Stimulated activated naive CD8-positive, alpha-beta T cell treated with anti-CD3 and anti-CD28 coated beads, Interleukin-15, Interleukin-2, amounts not matched to agents 100 U/mL and 50 U/mL, for 24 hours (primary cell): ENCODE measurements at regions not wholly inside any gene's neighbourhood (a gene's known extent, or its start where the extent isn't known, plus 50 kb on each side); places are given as distances from the start of the nearest gene placed in this dataset.

Source experiments
- ATAC-seq: fragments of 150-1000 bp; cut with Tn5 transposase; one replicate; pipeline ENCODE4 v1.10.0; 2021
- DNase-seq: peaks from one replicate; pipeline ENCODE4 v3.0.0; 2021

DNA sequence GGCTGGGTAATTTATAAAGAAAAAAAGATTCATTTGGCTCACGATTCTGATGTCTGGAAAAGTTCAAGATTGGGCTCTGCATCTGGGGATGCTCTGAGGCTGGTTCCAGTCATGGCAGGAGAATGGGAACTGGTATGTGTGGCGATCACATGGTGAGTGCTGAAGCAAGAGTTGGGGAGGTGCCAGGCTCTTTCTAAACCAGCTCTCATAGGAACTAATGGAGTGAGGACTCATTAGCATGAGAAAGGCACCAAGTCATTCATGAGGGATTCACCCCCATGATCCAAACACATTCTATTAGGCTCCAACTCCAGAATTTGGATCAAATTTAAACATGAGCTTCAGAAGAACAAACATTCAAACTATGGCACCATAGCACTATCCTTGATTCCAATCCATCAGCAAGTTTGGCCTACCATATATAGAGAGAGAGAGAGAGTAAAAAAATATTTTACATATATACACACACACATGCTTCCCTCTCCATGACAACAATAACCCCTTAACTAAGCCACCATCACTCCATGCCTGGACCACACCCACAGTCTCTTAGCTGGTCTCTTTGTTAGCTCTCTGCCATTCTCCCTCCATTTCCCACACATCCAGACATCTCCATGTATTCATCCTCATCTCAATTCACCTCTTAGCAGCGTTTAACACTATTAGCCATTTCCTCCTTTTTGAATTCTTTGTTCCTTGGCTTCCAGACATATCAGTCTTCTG lies 57.9 kb downstream of the NPY start:
- ATAC-seq (no peak), DNase-seq (no peak)

DNA sequence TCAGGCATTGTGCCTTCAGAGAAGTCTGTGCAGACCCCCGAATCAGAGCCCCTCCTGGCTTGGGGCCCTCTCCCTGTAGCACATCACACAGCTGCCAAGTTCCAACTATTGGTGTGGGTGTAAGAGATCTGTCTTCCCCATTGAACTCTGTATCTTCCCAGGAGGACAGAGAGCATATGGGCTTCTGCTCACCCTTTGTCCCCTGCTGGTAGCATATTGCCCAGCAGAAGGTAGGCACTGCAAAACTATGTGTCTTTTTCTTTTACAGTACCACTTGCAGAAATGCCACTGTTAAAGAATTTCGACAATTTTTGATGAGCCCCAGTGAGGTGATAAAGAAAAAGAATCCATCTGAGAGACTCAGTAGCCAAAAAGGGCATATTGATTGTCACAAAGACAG lies 59.6 kb downstream of the NPY start:
- DNase-seq (no peak), ATAC-seq (no peak)

DNA sequence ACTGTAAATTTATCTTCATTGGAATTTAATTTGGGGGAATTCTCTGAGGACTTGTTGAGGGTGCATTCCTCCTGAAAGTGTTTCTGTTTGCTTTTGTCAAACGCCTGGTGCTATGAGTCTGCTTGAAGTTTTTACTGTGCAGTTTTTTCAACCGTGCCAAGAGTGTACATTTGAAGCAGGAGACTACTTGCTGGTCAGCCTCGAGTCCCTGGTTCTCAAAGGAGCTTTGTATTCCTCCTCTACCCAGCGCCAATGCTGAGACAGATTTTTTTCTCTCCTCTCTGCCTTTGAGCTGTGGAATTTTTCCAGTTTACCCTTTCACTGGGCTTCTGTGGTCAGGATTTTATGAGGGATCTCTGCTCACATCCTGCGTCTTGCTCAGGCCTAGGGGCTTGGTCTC lies 62.1 kb downstream of the NPY start:
- DNase-seq: no peak
- no peak for ATAC-seq

DNA sequence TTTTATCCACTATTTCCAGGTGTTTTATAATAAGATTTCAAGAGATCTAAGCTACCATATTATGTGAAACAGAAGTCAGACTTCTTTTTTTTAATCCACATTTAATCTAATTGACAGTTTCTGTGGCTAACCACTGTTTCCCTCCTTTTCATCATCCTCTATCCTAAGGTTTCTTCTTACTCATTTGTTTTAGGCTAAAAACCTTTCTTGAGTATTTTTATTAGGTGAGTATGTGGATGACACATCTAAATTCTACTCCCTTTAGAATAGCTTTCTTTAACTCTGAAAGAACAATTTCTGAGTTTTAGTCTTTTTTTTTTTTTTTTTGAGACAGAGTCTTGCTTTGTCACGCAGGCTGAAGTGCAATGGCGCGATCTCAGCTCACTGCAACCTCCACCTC lies 62.7 kb downstream of the NPY start:
- DNase-seq (no peak), ATAC-seq (no peak)

DNA sequence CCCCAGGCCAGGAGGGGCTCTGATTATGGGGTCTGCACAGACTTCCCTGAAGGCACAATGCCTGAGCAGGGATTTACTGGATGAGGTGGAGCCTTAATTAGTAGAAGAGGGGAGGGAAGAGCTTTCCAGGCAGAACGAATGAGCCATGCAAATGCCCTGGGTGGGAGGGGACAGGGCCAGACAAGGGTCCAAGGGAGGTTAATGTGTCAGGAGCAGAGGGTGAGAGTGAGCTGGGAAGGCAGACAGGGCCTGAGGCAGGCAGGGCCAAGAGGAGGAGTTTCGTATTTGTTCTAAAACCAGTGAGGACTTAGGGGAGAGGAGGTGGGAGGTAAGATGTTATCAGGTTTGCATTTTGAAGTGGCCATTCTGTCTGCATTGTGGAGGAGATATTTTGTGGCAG lies 65.3 kb downstream of the NPY start:
- DNase-seq: no peak
- no peak for ATAC-seq

DNA sequence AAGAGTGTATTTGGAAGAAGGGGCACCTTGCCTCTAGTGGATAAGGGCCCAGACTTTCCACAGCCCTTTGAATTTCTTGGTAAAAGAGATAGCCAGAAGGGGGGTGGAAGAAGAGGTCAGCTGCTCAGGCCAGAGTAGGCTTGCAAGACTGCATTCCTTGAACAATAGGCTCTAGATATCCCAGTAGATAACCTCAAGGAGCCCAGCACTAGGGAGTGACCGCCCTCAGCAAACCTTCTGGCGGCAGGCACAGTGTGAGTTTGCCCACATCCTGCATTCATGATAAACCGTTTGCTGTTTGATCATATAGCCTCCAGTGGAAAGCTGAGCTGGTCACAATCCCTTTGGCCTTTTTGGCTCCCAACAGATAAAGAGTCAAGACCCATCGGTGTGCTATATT lies 70.5 kb downstream of the NPY start:
- ATAC-seq (no peak), DNase-seq (no peak)

DNA sequence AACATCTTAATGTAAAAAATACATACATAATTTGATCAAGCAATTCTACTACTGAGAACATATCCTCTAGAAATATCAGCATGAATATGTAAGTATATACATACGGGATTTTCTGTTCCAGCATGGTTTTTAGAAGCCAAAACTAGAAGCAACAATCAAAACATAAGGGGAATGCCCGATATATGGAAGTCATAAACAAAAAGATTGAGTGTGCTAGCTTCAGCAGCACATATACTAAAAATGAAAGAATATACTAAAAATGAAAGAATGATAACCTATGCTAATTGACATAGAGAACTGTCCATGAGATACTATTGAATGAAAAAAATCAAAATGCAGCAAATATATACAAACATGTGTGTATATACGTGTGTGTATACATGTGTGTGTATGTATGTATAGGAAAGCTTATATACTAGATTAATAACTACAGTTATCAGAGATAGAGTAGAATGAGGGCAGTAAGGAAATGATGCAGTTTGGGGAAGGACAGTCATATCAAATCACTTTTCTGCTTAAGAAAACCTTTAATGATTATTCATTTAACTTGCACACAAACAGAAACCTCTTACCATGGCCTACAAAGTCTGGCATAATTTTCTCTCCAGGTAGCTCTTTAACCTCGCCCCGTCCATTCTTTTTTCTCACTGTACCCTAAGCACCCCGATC lies 72.9 kb downstream of the NPY start:
- ATAC-seq: no peak
- no peak for DNase-seq

DNA sequence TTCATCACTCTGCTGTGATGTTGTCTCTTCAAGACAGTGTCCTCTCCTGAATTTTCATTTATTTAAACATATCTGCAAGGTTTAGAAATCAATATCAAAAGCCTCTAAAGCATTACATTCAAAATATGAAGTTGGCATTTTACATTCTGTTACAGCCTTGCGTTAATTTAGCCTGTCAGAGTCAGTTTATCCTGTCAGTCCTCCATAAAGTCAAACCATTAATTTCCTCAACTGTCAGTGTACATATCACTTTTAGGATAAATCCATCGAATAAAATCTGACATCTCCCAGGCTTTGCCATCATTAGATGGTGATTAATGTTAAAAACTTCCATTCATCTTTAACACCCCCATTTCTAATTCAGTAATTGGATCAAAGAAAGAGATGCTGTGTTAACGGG lies 77.0 kb downstream of the NPY start:
- no peak for ATAC-seq

DNA sequence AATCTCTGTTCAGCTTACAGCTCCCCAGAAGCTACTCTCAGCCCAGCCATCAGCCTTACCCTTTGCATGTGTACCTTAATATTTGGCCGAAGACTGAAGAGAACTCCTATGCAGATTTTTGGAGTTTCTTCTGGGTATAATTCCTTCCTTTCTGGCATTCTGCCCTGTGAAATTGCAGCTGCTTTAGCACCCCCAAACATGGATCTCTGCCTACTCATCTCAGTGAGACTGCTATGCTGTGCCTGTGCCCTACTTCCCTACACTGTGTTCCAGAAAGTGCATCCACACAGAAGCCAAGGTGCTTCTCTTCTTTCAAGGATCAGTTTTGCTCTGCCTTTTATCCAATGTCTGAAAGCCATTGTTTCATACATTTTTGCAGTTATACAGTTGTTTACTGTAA lies 81.6 kb downstream of the NPY start:
- ATAC-seq (no peak), DNase-seq (no peak)

More for the DNA sequence above, 77.0 kb downstream of the NPY start:
- DNase-seq: no peak

DNA sequence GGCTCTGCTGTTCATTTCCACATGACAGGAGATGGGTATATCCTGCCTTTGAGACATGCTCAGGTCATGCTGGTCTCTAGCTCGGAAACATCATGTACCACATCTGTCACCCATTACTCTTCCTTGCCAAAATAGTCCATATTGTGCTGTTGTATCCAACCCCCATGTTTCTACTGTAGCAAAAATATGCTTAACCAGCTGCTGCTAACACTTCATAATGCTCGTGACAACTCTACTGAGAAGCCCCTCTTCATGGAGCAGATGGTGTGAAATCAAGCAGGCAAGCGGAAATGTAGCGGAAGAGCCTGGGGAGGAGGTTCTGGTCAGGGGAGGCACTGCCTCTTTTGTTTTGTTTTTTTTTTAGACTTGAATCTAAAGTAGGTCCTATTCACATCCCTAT lies 82.9 kb downstream of the NPY start:
- no peak for DNase-seq
- no peak for ATAC-seq

DNA sequence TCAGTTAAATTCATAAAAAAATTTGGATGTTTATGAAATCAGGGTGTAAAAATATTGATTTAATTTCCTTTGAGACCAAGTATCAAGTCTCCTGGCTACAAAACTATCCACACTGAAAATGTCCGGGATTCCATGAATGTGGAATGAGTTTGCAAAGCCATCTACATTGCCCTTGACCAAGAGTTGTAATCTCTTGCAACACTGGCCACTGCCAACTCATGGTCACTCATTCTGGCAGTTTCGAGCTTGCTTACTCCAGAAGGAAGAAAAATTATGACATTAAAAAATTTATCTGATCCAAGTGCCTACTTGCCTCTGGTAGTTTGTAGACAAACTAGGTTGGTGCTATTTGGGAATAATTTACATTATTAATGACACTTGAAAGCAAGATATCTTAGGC lies 84.2 kb downstream of the NPY start:
- ATAC-seq (no peak), DNase-seq (no peak)

DNA sequence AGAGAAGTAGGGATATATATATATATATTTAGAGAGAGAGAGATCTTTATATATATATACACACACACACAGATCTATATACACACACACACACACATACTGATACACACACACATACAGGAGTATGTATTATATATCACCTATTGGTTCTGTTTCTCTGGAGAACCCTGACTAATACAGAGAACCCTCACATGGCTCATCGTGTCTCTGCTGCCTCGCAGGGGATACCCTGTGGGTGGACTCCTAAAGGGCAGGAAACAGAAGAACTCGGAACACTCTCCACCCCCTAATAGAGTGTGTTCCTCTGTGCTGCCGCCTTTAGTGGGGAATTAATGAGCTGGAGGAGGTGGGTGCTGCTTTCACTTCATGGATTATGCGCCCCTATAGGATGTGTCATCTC lies 86.6 kb downstream of the NPY start:
- ATAC-seq: no peak
- DNase-seq: no peak

DNA sequence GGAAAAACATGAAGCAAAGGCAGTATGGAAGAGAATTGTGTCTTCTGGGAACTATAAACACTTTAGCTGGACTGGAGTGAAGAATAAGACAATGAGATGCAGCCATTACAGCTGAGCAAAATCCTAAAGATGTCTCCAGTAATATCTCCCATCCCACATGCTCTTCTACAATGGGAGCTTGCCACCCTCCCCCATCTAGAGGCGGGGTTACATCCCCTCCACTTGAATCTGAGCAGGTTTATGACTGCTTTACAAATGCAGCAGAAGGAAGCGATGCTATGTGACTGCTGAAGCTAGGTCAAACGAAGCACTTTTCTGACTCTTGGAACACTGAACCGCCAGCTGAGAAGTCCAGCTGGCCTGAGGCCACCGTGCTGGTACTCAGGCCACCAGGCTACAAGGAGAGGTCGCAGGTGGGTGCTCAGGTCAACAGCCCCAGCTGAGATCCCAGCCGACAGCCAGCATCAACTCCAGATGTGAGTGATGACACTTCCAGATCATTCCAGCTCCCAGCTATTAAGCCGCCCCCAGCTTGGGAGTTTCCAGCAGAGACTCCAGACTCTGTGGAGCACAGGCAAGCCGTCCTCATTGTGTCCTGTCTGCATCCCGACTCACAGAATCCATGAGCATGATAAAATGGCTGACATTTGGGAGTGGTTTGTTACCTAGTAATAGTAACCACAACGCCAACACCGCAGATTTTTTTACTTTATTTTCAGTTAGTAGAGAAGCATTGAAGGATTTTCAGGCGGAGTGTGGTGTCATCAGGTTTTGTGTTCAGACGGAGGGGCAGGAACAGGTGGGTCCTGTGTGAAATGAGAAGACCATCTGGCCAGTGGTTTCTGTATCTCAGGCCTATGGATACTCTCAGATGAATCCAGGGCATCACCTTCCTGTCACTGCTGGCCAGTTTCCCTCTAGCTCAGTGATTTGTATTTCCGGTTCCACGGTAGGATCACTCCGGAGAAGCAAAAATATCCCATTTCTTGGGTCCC lies 89.3 kb downstream of the NPY start:
- DNase-seq: no peak
- no peak for ATAC-seq

DNA sequence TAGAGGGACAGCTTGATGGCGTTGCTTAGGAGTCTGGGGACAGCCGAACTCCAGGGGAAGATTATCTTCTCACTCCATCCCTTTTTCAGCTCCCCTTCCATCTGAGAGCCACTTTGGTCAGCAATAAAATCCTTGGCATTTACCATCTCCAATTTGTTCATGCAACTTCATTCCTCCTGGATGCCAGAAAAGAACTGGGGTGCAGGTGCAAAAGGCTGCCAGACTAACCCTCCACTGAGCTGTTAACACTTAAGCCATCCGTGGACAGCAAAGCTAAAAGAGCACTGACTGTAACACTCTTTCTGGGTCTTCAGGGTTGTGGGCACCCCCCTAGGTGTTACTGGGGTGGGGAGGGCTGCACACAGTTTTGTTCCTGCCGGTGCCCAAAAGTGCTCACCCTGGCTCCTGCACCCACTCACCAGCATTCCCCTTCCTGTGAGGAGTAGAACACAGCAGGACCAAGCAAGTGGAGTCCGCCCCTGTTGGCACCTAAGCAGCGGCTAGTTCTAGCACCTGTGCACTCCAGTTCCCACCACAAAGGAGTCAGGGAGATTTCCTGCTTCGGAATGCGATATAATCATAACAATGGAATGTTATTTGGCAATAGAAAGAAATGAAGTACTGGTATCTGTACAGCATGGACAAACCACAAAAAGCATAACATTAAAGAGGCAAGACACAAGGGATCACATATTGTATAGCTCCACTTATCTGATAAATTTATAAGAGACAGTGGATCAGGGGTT lies 95.1 kb downstream of the NPY start:
- DNase-seq (no peak), ATAC-seq (no peak)

DNA sequence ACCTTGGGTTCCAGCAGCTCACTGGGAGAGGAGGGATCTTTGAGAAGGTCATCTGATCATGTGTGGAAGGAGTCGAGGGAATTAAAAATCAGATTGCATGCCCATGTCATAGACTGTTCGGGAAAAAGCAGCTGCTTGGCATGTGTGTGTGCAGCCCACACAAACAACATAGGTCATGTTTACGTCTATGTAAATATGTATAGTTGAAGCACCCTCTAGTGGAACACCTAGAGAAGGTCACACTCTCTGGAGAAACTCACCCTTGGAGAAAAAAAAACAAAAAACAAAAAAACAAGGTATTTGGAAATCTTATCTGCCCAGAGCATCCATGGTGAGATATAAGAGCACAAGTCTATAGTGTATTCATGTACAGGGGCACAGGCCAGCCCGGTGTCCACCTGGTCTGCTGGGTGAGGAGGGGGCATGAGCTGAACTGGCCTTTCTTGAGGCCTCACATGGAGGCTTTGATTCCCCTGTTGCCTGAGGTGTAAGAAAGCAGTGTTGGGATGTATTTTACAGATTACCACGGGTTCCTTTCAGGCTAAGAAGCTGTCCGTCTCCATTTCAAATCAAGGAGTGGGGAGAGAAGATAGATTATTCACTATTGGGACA lies 98.0 kb downstream of the NPY start:
- no peak for DNase-seq
- ATAC-seq: no peak

DNA sequence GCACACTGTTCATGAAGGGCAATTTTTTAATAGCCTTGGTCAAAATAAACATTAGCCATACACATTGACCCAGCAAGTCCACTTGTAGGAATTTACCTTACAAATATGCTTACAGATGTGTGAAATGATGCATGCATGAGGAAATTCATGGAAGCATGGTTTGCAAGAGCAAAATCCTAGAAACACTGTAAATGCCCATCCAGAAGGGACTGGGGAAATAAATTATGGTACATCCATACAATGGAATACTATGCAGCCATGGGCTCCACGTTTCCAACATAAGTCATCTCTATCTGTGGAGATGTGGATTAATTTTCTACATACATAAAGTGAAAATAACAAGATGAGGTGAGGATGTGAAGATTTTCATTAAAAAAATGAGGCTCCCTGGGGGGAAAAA lies 99.1 kb downstream of the NPY start:
- ATAC-seq: no peak
- DNase-seq: no peak

DNA sequence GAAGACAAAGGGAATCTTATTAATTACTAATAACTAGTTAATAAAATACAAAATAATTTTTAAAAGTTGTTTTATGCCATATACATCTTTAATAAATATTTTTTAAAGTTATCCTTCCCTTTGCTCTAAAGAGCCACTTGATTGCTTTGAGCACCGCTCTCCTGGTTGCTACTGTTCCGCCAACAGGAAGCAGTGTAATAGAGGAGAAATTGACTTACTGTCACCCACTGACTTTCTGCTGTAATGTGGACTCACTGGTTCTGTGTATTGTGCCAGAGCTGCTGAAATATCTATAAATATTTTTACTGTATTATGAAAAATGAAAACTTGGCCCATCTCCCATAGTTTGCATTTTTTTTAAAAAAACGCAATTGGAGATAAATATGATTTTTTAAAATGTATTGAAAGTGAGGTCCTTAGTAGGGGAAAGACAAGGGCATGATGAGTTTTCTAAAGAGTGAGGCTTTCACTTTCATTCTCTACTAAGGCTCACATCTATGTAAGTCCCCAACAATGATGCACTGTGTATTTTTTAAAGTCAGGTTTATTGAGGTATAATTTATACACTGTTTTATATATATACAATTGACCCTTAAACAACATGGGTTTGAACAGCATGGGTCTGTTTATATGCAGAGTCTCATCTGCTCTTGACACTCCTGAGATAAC lies 100.5 kb downstream of the NPY start:
- no peak for DNase-seq

DNA sequence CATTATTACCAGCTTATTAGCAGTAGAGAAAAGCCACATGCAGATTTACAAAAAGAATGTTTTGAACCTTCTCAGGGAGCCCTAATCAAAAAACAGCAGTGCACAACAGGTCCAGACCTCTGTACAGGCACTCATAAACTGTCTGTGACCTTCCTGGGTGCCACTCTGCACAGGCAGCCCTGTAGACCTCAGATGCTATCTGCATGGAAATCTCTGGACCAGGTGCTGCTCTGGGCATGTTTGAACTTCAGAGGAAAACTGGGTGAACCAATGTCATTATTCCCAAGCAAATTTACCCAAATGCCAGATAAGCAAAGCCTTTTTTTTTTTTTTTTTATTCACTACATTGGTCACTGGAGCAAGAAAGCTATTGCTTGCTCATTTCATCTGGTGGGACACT lies 104.2 kb downstream of the NPY start:
- no peak for DNase-seq
- ATAC-seq: no peak

More for the DNA sequence above, 100.5 kb downstream of the NPY start:
- no peak for ATAC-seq

DNA sequence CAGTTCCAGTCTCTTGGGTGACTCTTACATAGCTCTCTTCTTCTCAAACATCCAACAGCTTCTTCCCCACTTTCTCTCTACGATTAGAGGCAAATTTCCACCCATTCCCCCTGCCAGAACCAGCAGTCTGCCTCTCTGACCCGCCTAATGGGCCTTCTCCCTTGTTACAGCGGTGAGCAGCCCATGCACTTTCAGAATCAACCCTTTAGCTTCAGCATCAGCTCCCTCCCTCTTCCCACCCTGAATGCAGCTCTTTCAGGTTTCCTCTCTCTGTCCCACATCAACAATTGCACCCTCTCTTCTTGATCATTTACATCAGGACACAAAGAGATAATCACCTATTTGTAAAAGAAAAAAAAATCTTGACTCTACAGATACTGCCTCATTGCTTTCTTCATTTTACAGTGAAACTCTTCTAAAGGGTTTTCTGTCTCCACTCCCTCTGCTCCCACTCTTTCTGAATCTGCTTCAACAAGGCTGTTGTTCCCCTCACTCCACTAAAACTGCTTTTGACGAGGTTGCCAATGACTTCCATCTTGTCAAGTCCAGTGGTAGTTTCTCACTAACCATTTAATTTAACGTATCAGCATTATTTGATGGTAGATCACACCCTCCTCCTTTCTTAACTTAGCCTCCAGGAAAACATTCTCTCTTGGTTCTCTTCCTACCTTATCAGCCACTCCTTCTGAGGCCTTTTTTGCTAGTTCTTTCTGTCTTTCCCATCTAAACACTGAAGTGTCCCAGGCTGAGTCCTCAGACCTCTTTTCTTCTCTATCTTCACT lies 106.6 kb downstream of the NPY start:
- ATAC-seq (no peak), DNase-seq (no peak)

DNA sequence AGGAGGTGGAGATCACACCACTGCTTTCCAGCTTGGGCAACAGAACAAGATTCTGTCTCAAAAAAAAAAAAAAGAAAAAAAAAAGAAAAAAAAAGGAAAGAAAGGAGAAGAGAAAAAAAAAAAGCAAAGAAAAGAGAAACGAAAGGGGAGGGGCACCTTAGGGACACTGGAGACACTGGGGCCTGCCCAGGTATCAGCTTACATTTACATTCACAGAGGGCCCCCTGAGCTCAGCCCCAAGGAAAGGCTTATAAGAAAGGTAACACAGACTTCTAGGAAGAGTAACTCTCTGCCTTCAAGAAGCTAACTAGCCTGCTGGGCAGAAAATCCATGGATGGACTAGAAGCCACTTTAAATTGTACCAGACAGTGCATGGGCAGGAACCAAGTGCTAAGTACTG lies 108.8 kb downstream of the NPY start:
- no peak for ATAC-seq
- no peak for DNase-seq
